GM18511 (cell line): ENCODE measurements at regions not wholly inside any gene's neighbourhood (a gene's known extent, or its start where the extent isn't known, plus 50 kb on each side); places are given as distances from the start of the nearest gene placed in this dataset.
"Not testable (repeated sequence)": the region's sequence is repeated elsewhere in the genome, so short reads cannot be mapped to it uniquely, and the experiment has no call there.

Experiments used
- ATAC-seq: cut with Tn5 transposase; IDR thresholded peaks from one replicate; pipeline ENCODE4 v1.9.1; 2021; ENCODE audit warnings: mild to moderate bottlenecking, moderate library complexity; ENCODE audit not compliant: unreplicated experiment

GRCh38 chr7:84738583-84739150, 448.2 kb downstream of the SEMA3D start:
- ATAC-seq: no peak

- no peak for ATAC-seq
These were observed 451.2 kb downstream of the SEMA3D start for GRCh38 chr7:84735677-84736076.

GRCh38 chr7:84735011-84735410, 451.8 kb downstream of the SEMA3D start:
- ATAC-seq: no peak

GRCh38 chr7:84733976-84734375, 452.9 kb downstream of the SEMA3D start:
- ATAC-seq: not testable (repeated sequence)

GRCh38 chr7:84730864-84731263, 456.0 kb downstream of the SEMA3D start:
- not testable (repeated sequence) for ATAC-seq

- no peak for ATAC-seq
These were observed 457.6 kb downstream of the SEMA3D start for GRCh38 chr7:84729284-84729683.

- no peak for ATAC-seq
These were observed 464.1 kb downstream of the SEMA3D start for GRCh38 chr7:84722734-84723133.

GRCh38 chr7:84722086-84722485, 464.8 kb downstream of the SEMA3D start:
- no peak for ATAC-seq

- ATAC-seq: no peak
These were observed 466.3 kb downstream of the SEMA3D start for GRCh38 chr7:84720456-84721097.

GRCh38 chr7:84714765-84715164, 472.1 kb downstream of the SEMA3D start:
- ATAC-seq: no peak

GRCh38 chr7:84712374-84713121, 474.3 kb downstream of the SEMA3D start:
- no peak for ATAC-seq

GRCh38 chr7:84710538-84710937, 476.3 kb downstream of the SEMA3D start:
- not testable (repeated sequence) for ATAC-seq

- no peak for ATAC-seq
These were observed 481.1 kb downstream of the SEMA3D start for GRCh38 chr7:84705706-84706105.

- no peak for ATAC-seq
These were observed 481.8 kb downstream of the SEMA3D start for GRCh38 chr7:84705079-84705478.

- ATAC-seq: no peak
These were observed 482.5 kb downstream of the SEMA3D start for GRCh38 chr7:84704380-84704779.

GRCh38 chr7:84701524-84702306, 485.1 kb downstream of the SEMA3D start:
- no peak for ATAC-seq

- ATAC-seq: no peak
These were observed 486.1 kb downstream of the SEMA3D start for GRCh38 chr7:84700563-84701370.

GRCh38 chr7:84697506-84697905, 489.4 kb downstream of the SEMA3D start:
- no peak for ATAC-seq

- ATAC-seq: no peak
These were observed 493.4 kb downstream of the SEMA3D start for GRCh38 chr7:84693483-84693882.

- no peak for ATAC-seq
These were observed 494.1 kb upstream of the SEMA3A start for GRCh38 chr7:84688671-84689070.

GRCh38 chr7:84686373-84686772, 491.8 kb upstream of the SEMA3A start:
- no peak for ATAC-seq
